SK-N-SH (cell line): ENCODE measurements at regions not wholly inside any gene's neighbourhood (a gene's known extent, or its start where the extent isn't known, plus 50 kb on each side); places are given as distances from the start of the nearest gene placed in this dataset.
A peak's percentile ranks its signal among the peaks of the same experiment; 100 is the strongest.

ENCODE experiments used
- CTCF ChIA-PET: fragments of 300-600, 350-600 bp; formaldehyde crosslinking; extraction: SDS; loops from one replicate; lab custom pipeline; 2021; lab: Yijun Ruan, JAX
- POLR2A ChIA-PET: fragments of 350-600 bp; sonication (Branson Sonifier 250); formaldehyde crosslinking; extraction: SDS; loops from one replicate; lab custom pipeline; 2020; ENCODE audit warnings: antibody characterized with exemption, inconsistent platforms; lab: Yijun Ruan, JAX
- DNase-seq: peaks from one replicate; pipeline ENCODE4 v3.0.0; 2012
- H2AFZ ChIP-seq: fragments of 200-600 bp; sonication (generic); 2 replicates; pipeline ENCODE4 v1.8.1; 2016; ENCODE audit warnings: antibody characterized with exemption, mild to moderate bottlenecking, low read depth
- H3F3A ChIP-seq: fragments of 200-600 bp; sonication (generic); replicated peaks from 2 replicates; pipeline ENCODE3; 2016; ENCODE audit warnings: antibody characterized with exemption, mild to moderate bottlenecking; ENCODE audit not compliant: insufficient read depth
- H3K27ac ChIP-seq, 2 experiments: fragments of 200-500 bp in 1 of 2; fragments of 200-600 bp in 1 of 2; sonication (Bioruptor generic) in 1 of 2; sonication (generic), shearing (Covaris generic) in 1 of 2; 2 replicates each; pipeline versions ENCODE4 v1.5.1 to v1.6.1; 2014 to 2016; ENCODE audit warnings: low read depth in 2 of 2, inconsistent platforms in 1 of 2, low read length in 1 of 2, mild to moderate bottlenecking in 1 of 2, mixed read lengths in 1 of 2
- H3K27me3 ChIP-seq: fragments of 200-600 bp; sonication (generic), shearing (Covaris generic); 2 replicates; pipeline ENCODE4 v1.6.1; 2016; ENCODE audit warnings: mixed run types; ENCODE audit not compliant: insufficient read depth
- H3K36me3 ChIP-seq, 2 experiments: fragments of 200-500 bp in 1 of 2; fragments of 200-600 bp in 1 of 2; sonication (Bioruptor generic) in 1 of 2; sonication (generic) in 1 of 2; replicated peaks in 1 of 2; 2 replicates each; pipeline versions ENCODE3 to v1.5.1; 2014 to 2016; ENCODE audit warnings: low read length in 1 of 2, mild to moderate bottlenecking in 1 of 2; ENCODE audit not compliant: insufficient read depth in 2 of 2, control insufficient read depth in 1 of 2
- H3K4me1 ChIP-seq, 2 experiments: fragments of 200-500 bp in 1 of 2; fragments of 200-600 bp in 1 of 2; sonication (Bioruptor generic) in 1 of 2; sonication (generic), shearing (Covaris generic) in 1 of 2; 2 replicates each; pipeline versions ENCODE4 v1.5.1 to v1.6.1; 2014 to 2016; ENCODE audit warnings: low read depth in 1 of 2, low read length in 1 of 2, mixed run types in 1 of 2; ENCODE audit not compliant: insufficient read depth in 2 of 2, control insufficient read depth in 1 of 2
- H3K4me2 ChIP-seq: fragments of 200-600 bp; sonication (generic), shearing (Covaris generic); 2 replicates; pipeline ENCODE4 v1.6.1; 2017; ENCODE audit warnings: mixed run types
- H3K4me3 ChIP-seq, 2 experiments: fragments of 200-500 bp in 1 of 2; fragments of 200-600 bp in 1 of 2; sonication (Bioruptor generic) in 1 of 2; sonication (generic), shearing (Covaris generic) in 1 of 2; 2 replicates each; pipeline versions ENCODE4 v1.5.1 to v1.8.1; 2014 to 2016; ENCODE audit warnings: low read depth in 2 of 2, inconsistent platforms in 1 of 2, low read length in 1 of 2, mild to moderate bottlenecking in 1 of 2, mixed read lengths in 1 of 2, moderate library complexity in 1 of 2
- H3K79me2 ChIP-seq: fragments of 200-600 bp; sonication (generic); 2 replicates; pipeline ENCODE4 v1.8.1; 2017; ENCODE audit warnings: mild to moderate bottlenecking; ENCODE audit not compliant: insufficient read depth
- H3K9ac ChIP-seq: fragments of 200-600 bp; sonication (generic); 2 replicates; pipeline ENCODE4 v1.6.1; 2017; ENCODE audit warnings: mixed run types
- H3K9me2 ChIP-seq: fragments of 200-600 bp; sonication (generic); 2 replicates; pipeline ENCODE4 v1.6.1; 2017; ENCODE audit warnings: mixed run types
- H3K9me3 ChIP-seq: fragments of 200-600 bp; sonication (generic); 2 replicates; pipeline ENCODE4 v1.6.1; 2017; ENCODE audit warnings: mixed run types, mild to moderate bottlenecking, moderate library complexity
- H4K20me1 ChIP-seq: fragments of 200-600 bp; sonication (generic); 2 replicates; pipeline ENCODE4 v1.6.1; 2017; ENCODE audit warnings: mild to moderate bottlenecking, mixed run types; ENCODE audit not compliant: insufficient read depth
- CHD2 ChIP-seq: fragments of 150-350 bp; IDR thresholded peaks from 2 replicates; pipeline ENCODE4 v1.6.1; 2018; ENCODE audit warnings: low read length; ENCODE audit not compliant: partially characterized antibody
- PBX3 ChIP-seq: IDR thresholded peaks from 2 replicates; pipeline ENCODE4; 2012
- REST ChIP-seq: IDR thresholded peaks from 2 replicates; pipeline ENCODE4 v1.6.1; 2012; ENCODE audit warnings: mild to moderate bottlenecking, low read depth, low read length, moderate library complexity
- TEAD4 ChIP-seq: IDR thresholded peaks from 2 replicates; pipeline ENCODE4 v1.4.0; 2012; ENCODE audit warnings: mild to moderate bottlenecking, borderline replicate concordance; ENCODE audit not compliant: insufficient read depth
- USF1 ChIP-seq: IDR thresholded peaks from 2 replicates; pipeline ENCODE4 v1.4.0; 2012; ENCODE audit warnings: low read depth, borderline replicate concordance
- USF2 ChIP-seq: fragments of 150-350 bp; IDR thresholded peaks from 2 replicates; pipeline ENCODE4 v1.6.1; 2017; ENCODE audit warnings: antibody characterized with exemption, low read length, low read depth, borderline replicate concordance
- WGBS: methylation state at CpG from one replicate; pipeline ENCODE4 v1.1.6; 2017; ENCODE audit warnings: low lambda C conversion rate; 5-methylcytosine and 5-hydroxymethylcytosine counted together

- TF ChIP-seq PBX3 = no peak
- no peak for TF ChIP-seq CHD2
Measured at GRCh38 chr4:184536065-184536880, 61.9 kb upstream of the IRF2 start (continued).

GRCh38 chr4:184534511-184535391 is 60.4 kb upstream of the IRF2 start:
- WGBS = 90% methylated on average over 5 of the region's 5 CpGs
- 0 out of 4 replicates have a peak overlapping the region, but pooled peaks of 1 of the 2 experiments have one; percentile 5 for H3K4me3 ChIP-seq
- peaks cover 30% of the 10 kb centered on the region for H3F3A ChIP-seq
- peaks cover 7% of the 10 kb centered on the region for H3K79me2 ChIP-seq
- peak overlapping the region; percentile 40 for H3K9ac ChIP-seq
- ChIA-PET CTCF (interaction anchor here (1.2 to 6.6 kb wide), 3 partner anchors 20 to 271 kb away, joined by 3 to 72 read pairs (median 11); no protein-coding TSS in a partner anchor), POLR2A (no interaction called here)
- H3K4me1 ChIP-seq = peaks cover 4 to 8% of the 10 kb centered on the region in 2 experiments; a peak in 3 of 4 replicates
- no peaks in the 10 kb centered on the region for H3K36me3 ChIP-seq
- H3K27me3 ChIP-seq = no peaks in the 10 kb centered on the region
- peak overlapping the region; percentile 59 to 85; a peak in 3 of 4 replicates for H3K27ac ChIP-seq
- no peaks in the 10 kb centered on the region for H3K9me3 ChIP-seq
- H3K4me2 ChIP-seq = peak overlapping the region; percentile 46; the same call in 1 of the 2 replicates
- H4K20me1 ChIP-seq = no peaks in the 10 kb centered on the region
- no peak for DNase-seq
- no peaks in the 10 kb centered on the region for H3K9me2 ChIP-seq
- peak; percentile 33; the same call in 1 of the 2 replicates for TF ChIP-seq TEAD4
- TF ChIP-seq PBX3 = peak; percentile 57; the same call in 1 of the 2 replicates
- TF ChIP-seq USF2 = no peak
- no peak for TF ChIP-seq REST
- TF ChIP-seq USF1 = no peak
- peak overlapping the region; percentile 45; the same call in 1 of the 2 replicates for H2AFZ ChIP-seq
